Trophoblast cell (in vitro differentiated cells and primary cell): ENCODE measurements at regions not wholly inside any gene's neighbourhood (a gene's known extent, or its start where the extent isn't known, plus 50 kb on each side); places are given as distances from the start of the nearest gene placed in this dataset.

ENCODE experiments used
- DNase-seq, 2 donors: peaks; one replicate each; pipeline ENCODE4 v3.0.0-alpha.2; 2016
- H2AFZ ChIP-seq: 2 replicates; pipeline ENCODE4 v1.6.1; 2013; ENCODE audit warnings: low read length, moderate library complexity, mild to moderate bottlenecking; ENCODE audit not compliant: insufficient read depth, poor library complexity
- H2AK5ac ChIP-seq: 2 replicates; pipeline ENCODE4 v1.6.1; 2013; ENCODE audit warnings: mild to moderate bottlenecking, low read length
- H2BK120ac ChIP-seq: 2 replicates; pipeline ENCODE4 v1.6.1; 2013; ENCODE audit warnings: low read length, mild to moderate bottlenecking, moderate library complexity; ENCODE audit not compliant: insufficient read depth, poor library complexity
- H2BK12ac ChIP-seq: 2 replicates; pipeline ENCODE4 v1.6.1; 2013; ENCODE audit warnings: mild to moderate bottlenecking, low read length, moderate library complexity
- H2BK5ac ChIP-seq: 2 replicates; pipeline ENCODE4 v1.6.1; 2013; ENCODE audit warnings: low read length, low read depth, moderate library complexity, mild to moderate bottlenecking; ENCODE audit not compliant: poor library complexity
- H3K14ac ChIP-seq: 2 replicates; pipeline ENCODE4 v1.6.1; 2013; ENCODE audit warnings: mild to moderate bottlenecking, low read length
- H3K18ac ChIP-seq: 2 replicates; pipeline ENCODE4 v1.6.1; 2013; ENCODE audit warnings: mild to moderate bottlenecking, low read length
- H3K23ac ChIP-seq: 2 replicates; pipeline ENCODE4 v1.6.1; 2013; ENCODE audit warnings: low read length
- H3K27ac ChIP-seq: 2 replicates; pipeline ENCODE4 v1.5.1; 2013; ENCODE audit warnings: low read depth, mild to moderate bottlenecking, inconsistent platforms, low read length, moderate library complexity
- H3K27me3 ChIP-seq: 2 replicates; pipeline ENCODE4 v1.6.1; 2013; ENCODE audit warnings: inconsistent platforms, mild to moderate bottlenecking, low read length, moderate library complexity; ENCODE audit not compliant: insufficient read depth
- H3K36me3 ChIP-seq, 2 experiments: 1 replicate in 1 of 2; 2 replicates in 1 of 2; pipeline ENCODE4 v1.6.1; 2013; ENCODE audit warnings: low read length in 2 of 2, mild to moderate bottlenecking in 2 of 2, moderate library complexity in 1 of 2; ENCODE audit not compliant: insufficient read depth in 2 of 2, control insufficient read depth in 1 of 2
- H3K4ac ChIP-seq: 2 replicates; pipeline ENCODE4 v1.6.1; 2013; ENCODE audit warnings: low read depth, mild to moderate bottlenecking, low read length, moderate library complexity
- H3K4me1 ChIP-seq, 2 experiments: 1 replicate in 1 of 2; 2 replicates in 1 of 2; pipeline ENCODE4 v1.6.1; 2013; ENCODE audit warnings: low read length in 2 of 2, mild to moderate bottlenecking in 2 of 2, moderate library complexity in 1 of 2; ENCODE audit not compliant: insufficient read depth in 2 of 2, control insufficient read depth in 1 of 2
- H3K4me2 ChIP-seq: 2 replicates; pipeline ENCODE4 v1.6.1; 2013; ENCODE audit warnings: inconsistent platforms, mild to moderate bottlenecking, low read length, moderate library complexity
- H3K4me3 ChIP-seq: 2 replicates; pipeline ENCODE4 v1.5.1; 2013; ENCODE audit warnings: mild to moderate bottlenecking, low read depth, low read length, inconsistent platforms
- H3K79me1 ChIP-seq: one replicate; pipeline ENCODE4 v1.6.1; 2013; ENCODE audit warnings: low read length
- H3K79me2 ChIP-seq: 2 replicates; pipeline ENCODE4 v1.6.1; 2013; ENCODE audit warnings: low read length, mild to moderate bottlenecking; ENCODE audit not compliant: control insufficient read depth, insufficient read depth, poor library complexity
- H3K9ac ChIP-seq: 2 replicates; pipeline ENCODE4 v1.6.1; 2013; ENCODE audit warnings: mild to moderate bottlenecking, low read length
- H3K9me3 ChIP-seq: 2 replicates; pipeline ENCODE4 v1.6.1; 2013; ENCODE audit warnings: low read depth, mild to moderate bottlenecking, control low read depth, inconsistent platforms, low read length; ENCODE audit not compliant: insufficient read depth
- H4K12ac ChIP-seq: 2 replicates; pipeline ENCODE4 v1.6.1; 2013; ENCODE audit warnings: low read depth, mild to moderate bottlenecking, low read length, moderate library complexity
- H4K8ac ChIP-seq: 2 replicates; pipeline ENCODE4 v1.6.1; 2013; ENCODE audit warnings: low read depth, mild to moderate bottlenecking, low read length, moderate library complexity
- H4K91ac ChIP-seq: one replicate; pipeline ENCODE4 v1.6.1; 2013; ENCODE audit warnings: low read depth, mild to moderate bottlenecking, low read length, moderate library complexity
- WGBS: extraction: QIAGEN DNeasy Blood & Tissue Kit; methylation state at CpG from one replicate; pipeline ENCODE4 v1.1.7; 2013; ENCODE audit warnings: missing lambda C conversion rate; ENCODE audit not compliant: insufficient read length, insufficient coverage; ENCODE audit errors: extremely low coverage; 5-methylcytosine and 5-hydroxymethylcytosine counted together

DNA sequence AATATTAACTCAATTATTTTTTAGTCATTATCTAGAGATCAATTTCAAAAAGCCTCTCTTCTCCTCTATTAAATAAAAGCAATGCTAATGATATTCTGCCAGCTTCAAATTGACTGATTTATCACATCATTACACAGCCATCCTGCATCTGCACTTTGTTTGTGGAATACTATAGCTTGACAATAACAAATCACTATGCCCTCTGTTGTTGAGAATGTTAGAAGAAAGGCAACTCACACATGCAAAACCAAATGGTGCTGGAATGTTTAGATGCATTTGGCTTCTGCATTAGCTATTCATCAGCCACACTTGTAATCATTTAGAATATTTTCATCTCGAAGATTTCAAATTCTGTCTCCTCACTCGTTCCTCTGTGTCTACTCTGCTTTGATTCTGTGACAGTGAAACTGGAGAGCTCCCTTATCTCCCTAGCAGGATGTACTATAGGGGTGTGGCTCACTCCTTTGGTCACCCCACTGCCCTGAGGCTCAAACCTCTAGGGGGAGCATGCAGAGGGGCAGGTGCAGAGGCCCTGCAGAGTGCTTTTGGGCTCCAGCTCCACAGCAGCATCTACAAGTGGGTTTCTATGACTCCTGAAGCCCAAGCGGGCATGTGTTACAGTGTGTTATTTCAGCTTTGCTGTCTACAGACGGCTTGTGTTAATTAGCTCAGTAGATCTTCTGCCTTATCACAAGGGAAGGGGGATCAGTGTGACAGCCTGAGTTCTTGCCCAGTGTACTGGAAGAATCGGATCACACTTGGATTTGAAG lies 454.1 kb upstream of the BCHE start:
- WGBS = no CpG with 5 or more reads among the region's 5 CpGs
- Histone ChIP-seq H3K9me3 (no peaks in the 10 kb centered on the region), H3K4ac (no peak overlapping the region), H3K18ac (no peak overlapping the region), H3K27ac (no peak overlapping the region), H2BK5ac (no peak overlapping the region), H3K4me2 (no peak overlapping the region), H2BK120ac (no peak overlapping the region), H3K79me2 (no peaks in the 10 kb centered on the region), H3K36me3 (no peaks in the 10 kb centered on the region), H2BK12ac (no peak overlapping the region), H4K12ac (no peak overlapping the region), H3K4me3 (no peak overlapping the region), H2AFZ (no peak overlapping the region), H3K27me3 (no peaks in the 10 kb centered on the region), H3K79me1 (no peaks in the 10 kb centered on the region), H4K8ac (no peak overlapping the region), H2AK5ac (no peak overlapping the region), H3K14ac (no peak overlapping the region), H3K9ac (no peak overlapping the region), H3K4me1 (no peaks in the 10 kb centered on the region), H4K91ac (no peak overlapping the region), H3K23ac (no peak overlapping the region)
- DNase-seq = no peak

DNA sequence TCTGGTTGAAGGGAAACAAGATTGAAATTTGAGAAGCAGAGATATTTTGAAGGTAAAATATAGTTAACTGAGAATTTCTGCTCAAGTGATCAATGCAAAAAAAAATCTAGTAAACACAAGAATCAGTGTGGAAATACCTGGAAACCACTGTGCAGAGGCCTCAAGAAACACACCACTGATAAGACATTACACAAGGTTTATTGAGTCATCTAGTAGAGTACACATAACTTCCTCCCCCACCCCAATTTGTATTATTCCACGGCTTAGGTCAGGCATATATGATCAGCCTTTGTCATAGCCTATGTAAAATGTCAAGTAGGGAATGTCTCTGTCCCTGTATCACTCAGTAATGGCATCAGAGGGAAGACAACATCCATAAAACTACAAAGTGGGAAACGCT lies 447.8 kb upstream of the BCHE start:
- H3K9me3 ChIP-seq = no peaks in the 10 kb centered on the region
- H3K36me3 ChIP-seq = no peaks in the 10 kb centered on the region
- H3K18ac ChIP-seq = no peak overlapping the region
- no peaks in the 10 kb centered on the region for H3K27me3 ChIP-seq
- H3K23ac ChIP-seq = no peak overlapping the region
- H3K4me1 ChIP-seq = no peaks in the 10 kb centered on the region
- no CpG with 5 or more reads among the region's 2 CpGs for WGBS
- no peak overlapping the region for H4K8ac ChIP-seq
- H4K91ac ChIP-seq = no peak overlapping the region
- H3K79me2 ChIP-seq = no peaks in the 10 kb centered on the region
- H3K79me1 ChIP-seq = no peaks in the 10 kb centered on the region
- no peak overlapping the region for H2AK5ac ChIP-seq
- H3K9ac ChIP-seq = no peak overlapping the region
- H2BK120ac ChIP-seq = no peak overlapping the region
- H3K14ac ChIP-seq = no peak overlapping the region
- H4K12ac ChIP-seq = no peak overlapping the region
- DNase-seq = no peak
- H3K27ac ChIP-seq = no peak overlapping the region
- no peak overlapping the region for H2AFZ ChIP-seq
- no peak overlapping the region for H2BK5ac ChIP-seq
- no peak overlapping the region for H2BK12ac ChIP-seq
- no peak overlapping the region for H3K4me2 ChIP-seq
- H3K4me3 ChIP-seq = no peak overlapping the region
- no peak overlapping the region for H3K4ac ChIP-seq

DNA sequence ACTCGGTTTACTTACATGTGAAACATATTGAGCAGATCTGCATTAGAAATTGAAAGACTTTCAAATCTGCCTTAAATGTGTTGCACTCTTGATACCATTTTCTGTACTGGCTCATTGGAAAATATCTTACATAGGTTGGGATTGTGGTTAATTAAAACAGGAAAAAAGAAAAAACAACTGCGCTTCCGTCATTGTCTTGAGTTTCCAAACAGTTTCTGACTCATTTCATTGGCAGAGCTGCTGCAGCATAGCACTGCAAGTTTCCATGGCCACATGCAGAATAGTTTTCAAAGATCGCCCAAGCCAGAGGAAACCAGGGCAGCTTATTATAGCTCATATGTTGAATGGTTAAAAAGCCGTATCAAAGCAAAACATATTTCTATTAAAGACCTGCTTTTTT lies 446.6 kb upstream of the BCHE start:
- H3K23ac ChIP-seq = no peak overlapping the region
- H4K12ac ChIP-seq = no peak overlapping the region
- no peaks in the 10 kb centered on the region for H3K36me3 ChIP-seq
- no peak overlapping the region for H3K4ac ChIP-seq
- H3K27me3 ChIP-seq = no peaks in the 10 kb centered on the region
- DNase-seq = peak in 1 of 2 donors; percentile 23
- H3K4me2 ChIP-seq = no peak overlapping the region
- WGBS = no CpG with 5 or more reads among the region's 5 CpGs
- no peak overlapping the region for H2BK120ac ChIP-seq
- no peak overlapping the region for H4K8ac ChIP-seq
- no peak overlapping the region for H2BK12ac ChIP-seq
- H3K14ac ChIP-seq = no peak overlapping the region
- no peaks in the 10 kb centered on the region for H3K9me3 ChIP-seq
- no peak overlapping the region for H3K9ac ChIP-seq
- no peak overlapping the region for H2AK5ac ChIP-seq
- no peaks in the 10 kb centered on the region for H3K79me1 ChIP-seq
- H3K4me3 ChIP-seq = no peak overlapping the region
- no peaks in the 10 kb centered on the region for H3K79me2 ChIP-seq
- H3K27ac ChIP-seq = no peak overlapping the region
- H3K4me1 ChIP-seq = no peaks in the 10 kb centered on the region
- H2AFZ ChIP-seq = no peak overlapping the region
- no peak overlapping the region for H4K91ac ChIP-seq
- no peak overlapping the region for H2BK5ac ChIP-seq
- H3K18ac ChIP-seq = no peak overlapping the region

DNA sequence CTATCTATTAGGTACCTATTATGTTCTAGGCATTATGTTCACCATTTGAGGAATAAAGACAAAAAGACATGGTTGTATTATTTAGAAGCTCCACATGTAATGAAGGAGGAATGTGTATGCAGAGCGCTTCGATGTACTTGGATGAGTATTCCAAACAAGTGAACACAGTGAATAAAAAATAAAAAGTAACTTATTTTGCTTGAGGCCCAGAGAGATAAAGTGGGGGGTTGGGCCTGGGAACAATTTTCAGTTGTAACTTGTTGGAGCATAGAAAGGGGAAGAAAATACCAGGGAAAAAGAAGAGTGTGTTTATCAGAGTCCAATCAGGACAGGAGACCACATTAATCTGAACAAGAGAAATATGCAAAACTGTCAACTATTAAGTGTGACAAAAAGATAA lies 445.7 kb upstream of the BCHE start:
- Histone ChIP-seq H4K91ac (no peak overlapping the region), H3K27me3 (no peaks in the 10 kb centered on the region), H2BK120ac (no peak overlapping the region), H3K36me3 (no peaks in the 10 kb centered on the region), H2AK5ac (no peak overlapping the region), H3K23ac (no peak overlapping the region), H3K14ac (no peak overlapping the region), H3K4me3 (no peak overlapping the region), H3K79me1 (no peaks in the 10 kb centered on the region), H3K4me1 (no peaks in the 10 kb centered on the region), H4K12ac (no peak overlapping the region), H3K9me3 (no peaks in the 10 kb centered on the region), H3K9ac (no peak overlapping the region), H2BK5ac (no peak overlapping the region), H3K4ac (no peak overlapping the region), H3K18ac (no peak overlapping the region), H2AFZ (no peak overlapping the region), H3K79me2 (no peaks in the 10 kb centered on the region), H3K4me2 (no peak overlapping the region), H2BK12ac (no peak overlapping the region), H4K8ac (no peak overlapping the region), H3K27ac (no peak overlapping the region)
- WGBS = no CpG with 5 or more reads among the region's 2 CpGs
- no peak for DNase-seq
